ENCODE measurements at regions not wholly inside any gene's neighbourhood (a gene's known extent, or its start where the extent isn't known, plus 50 kb on each side); places are given as distances from the start of the nearest gene placed in this dataset.

DNA sequence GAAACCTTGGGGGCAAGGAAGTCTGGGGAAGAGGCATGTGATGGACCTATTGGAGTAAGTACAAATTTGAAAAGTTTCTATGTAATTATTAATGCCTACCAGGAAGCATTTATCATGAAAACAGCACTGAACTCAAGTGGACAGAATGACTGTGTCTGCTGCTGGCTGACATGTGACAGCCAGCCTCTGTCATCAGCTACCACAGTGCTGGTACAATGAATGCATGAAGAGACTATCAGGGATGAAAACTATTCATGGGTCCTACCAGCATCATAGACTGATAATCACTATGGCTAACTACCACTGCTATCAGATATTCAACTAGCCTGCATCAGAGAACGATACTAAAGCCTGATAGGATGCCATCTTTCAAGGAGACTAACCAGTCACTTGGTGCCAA lies 193.5 kb downstream of the RAP2B start:
- TF ChIP-seq EZH2 (IDR thresholded peaks at IDR 0.05; ENCODE audit: borderline replicate concordance, insufficient read depth, low read depth, low read length, poor library complexity, severe bottlenecking): no peak
- TF ChIP-seq, protein P1, sequence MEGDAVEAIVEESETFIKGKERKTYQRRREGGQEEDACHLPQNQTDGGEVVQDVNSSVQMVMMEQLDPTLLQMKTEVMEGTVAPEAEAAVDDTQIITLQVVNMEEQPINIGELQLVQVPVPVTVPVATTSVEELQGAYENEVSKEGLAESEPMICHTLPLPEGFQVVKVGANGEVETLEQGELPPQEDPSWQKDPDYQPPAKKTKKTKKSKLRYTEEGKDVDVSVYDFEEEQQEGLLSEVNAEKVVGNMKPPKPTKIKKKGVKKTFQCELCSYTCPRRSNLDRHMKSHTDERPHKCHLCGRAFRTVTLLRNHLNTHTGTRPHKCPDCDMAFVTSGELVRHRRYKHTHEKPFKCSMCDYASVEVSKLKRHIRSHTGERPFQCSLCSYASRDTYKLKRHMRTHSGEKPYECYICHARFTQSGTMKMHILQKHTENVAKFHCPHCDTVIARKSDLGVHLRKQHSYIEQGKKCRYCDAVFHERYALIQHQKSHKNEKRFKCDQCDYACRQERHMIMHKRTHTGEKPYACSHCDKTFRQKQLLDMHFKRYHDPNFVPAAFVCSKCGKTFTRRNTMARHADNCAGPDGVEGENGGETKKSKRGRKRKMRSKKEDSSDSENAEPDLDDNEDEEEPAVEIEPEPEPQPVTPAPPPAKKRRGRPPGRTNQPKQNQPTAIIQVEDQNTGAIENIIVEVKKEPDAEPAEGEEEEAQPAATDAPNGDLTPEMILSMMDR (IDR thresholded peaks at IDR 0.05): no peak
